Breast epithelium (tissue), 4 donors: ENCODE measurements at regions not wholly inside any gene's neighbourhood (a gene's known extent, or its start where the extent isn't known, plus 50 kb on each side); places are given as distances from the start of the nearest gene placed in this dataset.

ENCODE experiments used
- DNase-seq, 2 donors: peaks; one replicate each; pipeline ENCODE4 v3.0.0-alpha.2; 2019; ENCODE audit warnings: low spot score in 2 of 2
- H3K27ac ChIP-seq, 2 donors: fragments of 200-600 bp; sonication (generic) in 1 of 2; one replicate each; pipeline ENCODE4 v1.5.1; 2016 to 2019; ENCODE audit warnings: mild to moderate bottlenecking in 1 of 2
- H3K27me3 ChIP-seq, 2 donors: fragments of 200-600 bp; sonication (generic) in 1 of 2; one replicate each; pipeline versions ENCODE4 v1.5.1 to v1.6.0; 2017 to 2019; ENCODE audit warnings: control low read depth in 1 of 2, mild to moderate bottlenecking in 1 of 2
- H3K36me3 ChIP-seq: fragments of 200-600 bp; one replicate; pipeline ENCODE4 v1.5.1; 2019
- H3K4me1 ChIP-seq, 2 donors: fragments of 200-600 bp; sonication (generic); one replicate each; pipeline ENCODE4 v1.5.1; 2016 to 2019; ENCODE audit warnings: control low read depth in 1 of 2
- H3K4me3 ChIP-seq, 3 donors: fragments of 200-600 bp; sonication (generic); 1 replicate in 2 of 3; 2 replicates in 1 of 3; pipeline ENCODE4 v1.5.1; 2016 to 2019; ENCODE audit warnings: mild to moderate bottlenecking in 3 of 3, moderate library complexity in 2 of 3
- H3K9me3 ChIP-seq, 2 donors: fragments of 200-600 bp; sonication (generic) in 1 of 2; one replicate each; pipeline ENCODE4 v1.5.1; 2016 to 2019; ENCODE audit warnings: control low read depth in 1 of 2
- CTCF ChIP-seq, 3 donors: fragments of 450-650 bp; IDR thresholded peaks; one replicate each; pipeline ENCODE4 v1.5.1; 2016 to 2017; ENCODE audit warnings: antibody characterized with exemption in 3 of 3, mild to moderate bottlenecking in 3 of 3, moderate library complexity in 3 of 3
- POLR2A ChIP-seq: fragments of 450-650 bp; IDR thresholded peaks from one replicate; pipeline ENCODE4 v1.6.1; 2016; ENCODE audit warnings: antibody characterized with exemption, mild to moderate bottlenecking, moderate library complexity
- POLR2AphosphoS5 ChIP-seq, 3 donors: sonication (generic); formaldehyde crosslinking; IDR thresholded peaks; one replicate each; pipeline ENCODE4 v1.6.1; 2017; ENCODE audit warnings: antibody characterized with exemption in 3 of 3
- intact Hi-C: fragments of 100-400 bp; cut with DNase I; formaldehyde crosslinking; loops from one replicate; pipeline ENCODE4 v1.15.1; 2023; ENCODE audit warnings: low total_unique reads

GRCh38 chr20:42020316-42020715, 402.1 kb upstream of the CHD6 start:
- no peaks in the 10 kb centered on the region for H3K36me3 ChIP-seq
- intact Hi-C loops, result no loop called here
- no peaks in the 10 kb centered on the region for H3K4me1 ChIP-seq
- no peak overlapping the region for H3K4me3 ChIP-seq
- H3K27ac ChIP-seq, result no peak overlapping the region
- H3K27me3 ChIP-seq, result no peaks in the 10 kb centered on the region
- TF ChIP-seq POLR2AphosphoS5 (IDR thresholded peaks at IDR 0.05), result no peak
- TF ChIP-seq POLR2A, result no peak
- TF ChIP-seq CTCF (IDR thresholded peaks at IDR 0.05), result no peak
- no peaks in the 10 kb centered on the region for H3K9me3 ChIP-seq
- DNase-seq, result no peak

GRCh38 chr20:42018979-42019378, 400.8 kb upstream of the CHD6 start:
- no peaks in the 10 kb centered on the region for H3K27me3 ChIP-seq
- no peaks in the 10 kb centered on the region for H3K36me3 ChIP-seq
- H3K9me3 ChIP-seq, result no peaks in the 10 kb centered on the region
- no peaks in the 10 kb centered on the region for H3K4me1 ChIP-seq
- no peak overlapping the region for H3K27ac ChIP-seq
- no peak for DNase-seq
- TF ChIP-seq POLR2A, result no peak
- no peak for TF ChIP-seq POLR2AphosphoS5 (IDR thresholded peaks at IDR 0.05)
- no peak for TF ChIP-seq CTCF (IDR thresholded peaks at IDR 0.05)
- no peak overlapping the region for H3K4me3 ChIP-seq
- intact Hi-C loops, result no loop called here

GRCh38 chr20:42010090-42010489, 391.9 kb upstream of the CHD6 start:
- Histone ChIP-seq H3K27me3 (peaks cover 0 to 8% of the 10 kb centered on the region in 2 donors), H3K9me3 (peaks cover 6 to 12% of the 10 kb centered on the region in 2 donors), H3K27ac (no peak overlapping the region), H3K4me3 (no peak overlapping the region), H3K4me1 (no peaks in the 10 kb centered on the region), H3K36me3 (no peaks in the 10 kb centered on the region)
- no peak for TF ChIP-seq POLR2A
- no peak for DNase-seq
- intact Hi-C loops, result no loop called here

GRCh38 chr20:42007251-42007650, 389.1 kb upstream of the CHD6 start:
- TF ChIP-seq POLR2A (no peak), POLR2AphosphoS5 (IDR thresholded peaks at IDR 0.05) (no peak), CTCF (IDR thresholded peaks at IDR 0.05) (no peak)
- H3K27me3 ChIP-seq, result peaks cover 0 to 9% of the 10 kb centered on the region in 2 donors

GRCh38 chr20:42005211-42005610, 387.0 kb upstream of the CHD6 start:
- Histone ChIP-seq H3K4me1 (no peaks in the 10 kb centered on the region), H3K27me3 (peaks cover 0 to 9% of the 10 kb centered on the region in 2 donors), H3K9me3 (peaks cover 6 to 9% of the 10 kb centered on the region in 2 donors), H3K27ac (no peak overlapping the region), H3K4me3 (no peak overlapping the region), H3K36me3 (no peaks in the 10 kb centered on the region)
- TF ChIP-seq POLR2AphosphoS5 (IDR thresholded peaks at IDR 0.05), result no peak
- TF ChIP-seq POLR2A, result no peak
- no peak for TF ChIP-seq CTCF (IDR thresholded peaks at IDR 0.05)
- intact Hi-C loops, result no loop called here
- no peak for DNase-seq

More at GRCh38 chr20:42007251-42007650, 389.1 kb upstream of the CHD6 start:
- intact Hi-C loops, result no loop called here
- peaks cover 6 to 12% of the 10 kb centered on the region in 2 donors for H3K9me3 ChIP-seq
- no peak overlapping the region for H3K4me3 ChIP-seq
- H3K36me3 ChIP-seq, result no peaks in the 10 kb centered on the region
- H3K4me1 ChIP-seq, result no peaks in the 10 kb centered on the region
- DNase-seq, result no peak
- no peak overlapping the region for H3K27ac ChIP-seq

GRCh38 chr20:42003380-42003779, 385.2 kb upstream of the CHD6 start:
- Histone ChIP-seq H3K4me3 (no peak overlapping the region), H3K27ac (no peak overlapping the region), H3K36me3 (no peaks in the 10 kb centered on the region), H3K4me1 (no peaks in the 10 kb centered on the region), H3K27me3 (peaks cover 0 to 9% of the 10 kb centered on the region in 2 donors), H3K9me3 (peaks cover 0 to 6% of the 10 kb centered on the region in 2 donors)
- TF ChIP-seq POLR2A (no peak), POLR2AphosphoS5 (IDR thresholded peaks at IDR 0.05) (no peak), CTCF (IDR thresholded peaks at IDR 0.05) (no peak)
- no peak for DNase-seq
- intact Hi-C loops, result no loop called here
